Sigmoid colon (tissue), 4 donors: ENCODE measurements at regions not wholly inside any gene's neighbourhood (a gene's known extent, or its start where the extent isn't known, plus 50 kb on each side); places are given as distances from the start of the nearest gene placed in this dataset.

Experiments used
- EP300 ChIP-seq, 4 donors: sonication (generic); formaldehyde crosslinking; IDR thresholded peaks; one replicate each; pipeline ENCODE4 v1.6.1; 2017; ENCODE audit warnings: antibody characterized with exemption in 4 of 4
- POLR2A ChIP-seq, 2 donors: fragments of 450-650 bp; IDR thresholded peaks; one replicate each; pipeline ENCODE4 v1.6.1; 2016; ENCODE audit warnings: antibody characterized with exemption in 2 of 2, mild to moderate bottlenecking in 2 of 2, moderate library complexity in 2 of 2
- POLR2AphosphoS5 ChIP-seq, 4 donors: sonication (generic); formaldehyde crosslinking; IDR thresholded peaks; one replicate each; pipeline ENCODE4 v1.6.1; 2017; ENCODE audit warnings: antibody characterized with exemption in 4 of 4
- TF ChIP-seq, protein P1 (sequence below), 4 experiments: fragments of 450-650 bp in 3 of 4; fragments of 200-600 bp in 1 of 4; IDR thresholded peaks; one replicate each; pipeline ENCODE4 v1.5.1; 2016 to 2019; ENCODE audit warnings: antibody characterized with exemption in 4 of 4, mild to moderate bottlenecking in 3 of 4, moderate library complexity in 2 of 4

GRCh38 chr3:115488409-115488808 lies 134.9 kb upstream of the GAP43 start:
- TF ChIP-seq POLR2A (IDR thresholded peaks at IDR 0.05) (no peak), EP300 (IDR thresholded peaks at IDR 0.05) (no peak), POLR2AphosphoS5 (IDR thresholded peaks at IDR 0.05) (no peak)
- TF ChIP-seq, protein P1, sequence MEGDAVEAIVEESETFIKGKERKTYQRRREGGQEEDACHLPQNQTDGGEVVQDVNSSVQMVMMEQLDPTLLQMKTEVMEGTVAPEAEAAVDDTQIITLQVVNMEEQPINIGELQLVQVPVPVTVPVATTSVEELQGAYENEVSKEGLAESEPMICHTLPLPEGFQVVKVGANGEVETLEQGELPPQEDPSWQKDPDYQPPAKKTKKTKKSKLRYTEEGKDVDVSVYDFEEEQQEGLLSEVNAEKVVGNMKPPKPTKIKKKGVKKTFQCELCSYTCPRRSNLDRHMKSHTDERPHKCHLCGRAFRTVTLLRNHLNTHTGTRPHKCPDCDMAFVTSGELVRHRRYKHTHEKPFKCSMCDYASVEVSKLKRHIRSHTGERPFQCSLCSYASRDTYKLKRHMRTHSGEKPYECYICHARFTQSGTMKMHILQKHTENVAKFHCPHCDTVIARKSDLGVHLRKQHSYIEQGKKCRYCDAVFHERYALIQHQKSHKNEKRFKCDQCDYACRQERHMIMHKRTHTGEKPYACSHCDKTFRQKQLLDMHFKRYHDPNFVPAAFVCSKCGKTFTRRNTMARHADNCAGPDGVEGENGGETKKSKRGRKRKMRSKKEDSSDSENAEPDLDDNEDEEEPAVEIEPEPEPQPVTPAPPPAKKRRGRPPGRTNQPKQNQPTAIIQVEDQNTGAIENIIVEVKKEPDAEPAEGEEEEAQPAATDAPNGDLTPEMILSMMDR (IDR thresholded peaks at IDR 0.05): no peak
